Mesenchymal stem cell (in vitro differentiated cells and primary cell): ENCODE measurements at regions not wholly inside any gene's neighbourhood (a gene's known extent, or its start where the extent isn't known, plus 50 kb on each side); places are given as distances from the start of the nearest gene placed in this dataset.

Source experiments
- DNase-seq: peaks from one replicate; pipeline ENCODE4 v3.0.0-alpha.2; 2013
- H2AFZ ChIP-seq: one replicate; pipeline ENCODE4 v1.6.1; 2013; ENCODE audit warnings: low read depth, mild to moderate bottlenecking, control low read depth, inconsistent platforms, low read length, moderate library complexity
- H2AK5ac ChIP-seq: 2 replicates; pipeline ENCODE4 v1.6.1; 2013; ENCODE audit warnings: low read length, moderate library complexity, mild to moderate bottlenecking, inconsistent platforms; ENCODE audit not compliant: severe bottlenecking
- H2BK120ac ChIP-seq: one replicate; pipeline ENCODE4 v1.6.1; 2013; ENCODE audit warnings: low read depth, mild to moderate bottlenecking, inconsistent platforms, low read length, moderate library complexity
- H2BK12ac ChIP-seq, 2 experiments: one replicate each; pipeline ENCODE4 v1.6.1; 2013; ENCODE audit warnings: inconsistent platforms in 2 of 2, low read length in 2 of 2, mild to moderate bottlenecking in 2 of 2, moderate library complexity in 2 of 2, control low read depth in 1 of 2
- H2BK15ac ChIP-seq: one replicate; pipeline ENCODE4 v1.6.1; 2013; ENCODE audit warnings: mild to moderate bottlenecking, low read depth, inconsistent platforms; ENCODE audit not compliant: poor library complexity, severe bottlenecking
- H2BK5ac ChIP-seq: 2 replicates; pipeline ENCODE4 v1.6.1; 2013; ENCODE audit warnings: low read depth, mild to moderate bottlenecking, low read length, control low read depth, inconsistent platforms; ENCODE audit not compliant: poor library complexity, severe bottlenecking
- H3K14ac ChIP-seq, 2 experiments: one replicate each; pipeline ENCODE4 v1.6.1; 2013; ENCODE audit warnings: inconsistent platforms in 2 of 2, low read length in 2 of 2, control low read depth in 1 of 2, mild to moderate bottlenecking in 1 of 2, moderate library complexity in 1 of 2
- H3K18ac ChIP-seq, 2 experiments: one replicate each; pipeline ENCODE4 v1.6.1; 2013; ENCODE audit warnings: inconsistent platforms in 2 of 2, low read length in 2 of 2, control low read depth in 1 of 2, low read depth in 1 of 2, mild to moderate bottlenecking in 1 of 2
- H3K23ac ChIP-seq, 2 experiments: one replicate each; pipeline ENCODE4 v1.6.1; 2013; ENCODE audit warnings: inconsistent platforms in 2 of 2, low read length in 2 of 2, mild to moderate bottlenecking in 2 of 2, moderate library complexity in 2 of 2, control low read depth in 1 of 2
- H3K27ac ChIP-seq: 2 replicates; pipeline ENCODE4 v1.5.1; 2013; ENCODE audit warnings: mild to moderate bottlenecking, moderate library complexity, low read length, control low read depth, inconsistent platforms; ENCODE audit not compliant: poor library complexity, severe bottlenecking
- H3K27me3 ChIP-seq, 2 experiments: 2 replicates each; pipeline versions ENCODE4 v1.6.1 to v1.7.0; 2013; ENCODE audit warnings: low read length in 2 of 2, mild to moderate bottlenecking in 2 of 2, moderate library complexity in 2 of 2, control low read depth in 1 of 2, inconsistent platforms in 1 of 2; ENCODE audit not compliant: control insufficient read depth in 1 of 2, insufficient read depth in 1 of 2
- H3K36me3 ChIP-seq, 2 experiments: 2 replicates each; pipeline versions ENCODE4 v1.6.1 to v1.7.0; 2013; ENCODE audit warnings: low read length in 2 of 2, control low read depth in 1 of 2, inconsistent platforms in 1 of 2, low read depth in 1 of 2, mild to moderate bottlenecking in 1 of 2; ENCODE audit not compliant: insufficient read depth in 2 of 2, control insufficient read depth in 1 of 2
- H3K4ac ChIP-seq, 2 experiments: one replicate each; pipeline ENCODE4 v1.6.1; 2013; ENCODE audit warnings: inconsistent platforms in 2 of 2, low read length in 2 of 2, mild to moderate bottlenecking in 2 of 2, moderate library complexity in 2 of 2, control low read depth in 1 of 2, low read depth in 1 of 2
- H3K4me1 ChIP-seq: 2 replicates; pipeline ENCODE4 v1.6.1; 2013; ENCODE audit warnings: low read depth, low read length, control low read depth; ENCODE audit not compliant: control insufficient read depth, insufficient read depth
- H3K4me2 ChIP-seq: 2 replicates; pipeline ENCODE4 v1.6.1; 2013; ENCODE audit warnings: low read length, mild to moderate bottlenecking, inconsistent platforms; ENCODE audit not compliant: poor library complexity, severe bottlenecking
- H3K4me3 ChIP-seq, 2 experiments: 2 replicates each; pipeline versions ENCODE4 v1.5.1 to v1.7.0; 2013; ENCODE audit warnings: low read length in 2 of 2, mild to moderate bottlenecking in 2 of 2, control low read depth in 1 of 2, low read depth in 1 of 2; ENCODE audit not compliant: insufficient read depth in 1 of 2
- H3K79me1 ChIP-seq: replicated peaks from 2 replicates; pipeline ENCODE4 v1.6.1; 2013; ENCODE audit warnings: mild to moderate bottlenecking, control low read depth, low read length, inconsistent platforms; ENCODE audit not compliant: poor library complexity, severe bottlenecking
- H3K9ac ChIP-seq: 2 replicates; pipeline ENCODE4 v1.7.0; 2013; ENCODE audit warnings: mild to moderate bottlenecking, low read length, moderate library complexity
- H3K9me3 ChIP-seq: 2 replicates; pipeline ENCODE4 v1.7.0; 2013; ENCODE audit warnings: mild to moderate bottlenecking, low read length; ENCODE audit not compliant: control insufficient read depth
- H4K8ac ChIP-seq: one replicate; pipeline ENCODE4 v1.6.1; 2013; ENCODE audit warnings: inconsistent platforms, mild to moderate bottlenecking, low read length, moderate library complexity
- H4K91ac ChIP-seq: one replicate; pipeline ENCODE4 v1.6.1; 2013; ENCODE audit warnings: mild to moderate bottlenecking, low read length, inconsistent platforms
- WGBS: methylation state at CpG from one replicate; pipeline ENCODE4 v1.1.7; 2013; ENCODE audit warnings: mixed read lengths; 5-methylcytosine and 5-hydroxymethylcytosine counted together

- H3K4me3 ChIP-seq, result no peak overlapping the region
- H2BK5ac ChIP-seq, result no peak overlapping the region
- H3K18ac ChIP-seq, result no peak overlapping the region
- H3K4me2 ChIP-seq, result no peak overlapping the region
- H3K9ac ChIP-seq, result no peak overlapping the region
- H3K9me3 ChIP-seq, result peaks cover 5% of the 10 kb centered on the region
- DNase-seq, result no peak
- WGBS, result no CpG with 5 or more reads among the region's 3 CpGs
- H3K23ac ChIP-seq, result no peak overlapping the region
- H3K27me3 ChIP-seq, result no peaks in the 10 kb centered on the region
- no peak overlapping the region for H2BK12ac ChIP-seq
- no peaks in the 10 kb centered on the region for H3K4me1 ChIP-seq
- no peak overlapping the region for H3K14ac ChIP-seq
- H3K36me3 ChIP-seq, result no peaks in the 10 kb centered on the region
- no peak overlapping the region for H4K91ac ChIP-seq
- no peak overlapping the region for H2BK120ac ChIP-seq
- no peak overlapping the region for H4K8ac ChIP-seq
- no peak overlapping the region for H2AFZ ChIP-seq
- H2BK15ac ChIP-seq, result no peak overlapping the region
- H2AK5ac ChIP-seq, result no peak overlapping the region
- H3K79me1 ChIP-seq, result no peaks in the 10 kb centered on the region
- H3K27ac ChIP-seq, result no peak overlapping the region
- no peak overlapping the region for H3K4ac ChIP-seq
Measured at GRCh38 chr6:92160226-92160625, 1259.1 kb downstream of the EPHA7 start.

GRCh38 chr6:92159046-92159445, 1260.3 kb downstream of the EPHA7 start:
- Histone ChIP-seq H4K91ac (no peak overlapping the region), H2BK5ac (no peak overlapping the region), H2BK12ac (no peak overlapping the region), H3K9ac (no peak overlapping the region), H3K79me1 (no peaks in the 10 kb centered on the region), H3K4me2 (no peak overlapping the region), H4K8ac (no peak overlapping the region), H3K4me3 (no peak overlapping the region), H3K23ac (no peak overlapping the region), H2BK15ac (no peak overlapping the region), H3K18ac (no peak overlapping the region), H3K36me3 (no peaks in the 10 kb centered on the region), H3K27me3 (no peaks in the 10 kb centered on the region), H3K27ac (no peak overlapping the region), H3K9me3 (no peaks in the 10 kb centered on the region), H2BK120ac (no peak overlapping the region), H3K4me1 (no peaks in the 10 kb centered on the region), H3K4ac (no peak overlapping the region), H2AK5ac (no peak overlapping the region), H2AFZ (no peak overlapping the region), H3K14ac (no peak overlapping the region)
- DNase-seq, result no peak
- WGBS, result 79% methylated on average over 2 of the region's 2 CpGs

- Histone ChIP-seq H2BK12ac (no peak overlapping the region), H3K18ac (no peak overlapping the region)
- no peak for DNase-seq
Measured at GRCh38 chr6:92150553-92150952, 1268.8 kb downstream of the EPHA7 start.

GRCh38 chr6:92147246-92147645, 1272.1 kb downstream of the EPHA7 start:
- Histone ChIP-seq H3K4ac (no peak overlapping the region), H3K18ac (no peak overlapping the region), H2BK15ac (no peak overlapping the region), H4K8ac (no peak overlapping the region), H3K14ac (no peak overlapping the region), H2BK5ac (no peak overlapping the region), H2BK120ac (no peak overlapping the region), H2BK12ac (no peak overlapping the region), H3K27me3 (no peaks in the 10 kb centered on the region), H2AFZ (no peak overlapping the region), H3K4me1 (no peaks in the 10 kb centered on the region), H3K4me3 (no peak overlapping the region), H3K9ac (no peak overlapping the region), H3K36me3 (no peaks in the 10 kb centered on the region), H3K27ac (no peak overlapping the region), H3K4me2 (no peak overlapping the region), H2AK5ac (no peak overlapping the region), H3K79me1 (no peaks in the 10 kb centered on the region), H3K9me3 (no peaks in the 10 kb centered on the region), H3K23ac (no peak overlapping the region), H4K91ac (no peak overlapping the region)
- WGBS, result no CpG with 5 or more reads among the region's 1 CpG
- no peak for DNase-seq

More at GRCh38 chr6:92150553-92150952, 1268.8 kb downstream of the EPHA7 start:
- Histone ChIP-seq H3K27ac (no peak overlapping the region), H4K8ac (no peak overlapping the region), H3K36me3 (no peaks in the 10 kb centered on the region), H3K9ac (no peak overlapping the region), H2AFZ (no peak overlapping the region), H3K4me1 (no peaks in the 10 kb centered on the region), H2BK5ac (no peak overlapping the region), H3K27me3 (no peaks in the 10 kb centered on the region), H3K4me2 (no peak overlapping the region), H2BK120ac (no peak overlapping the region), H2BK15ac (no peak overlapping the region), H4K91ac (no peak overlapping the region), H3K14ac (no peak overlapping the region), H3K9me3 (no peaks in the 10 kb centered on the region), H3K23ac (no peak overlapping the region), H3K4ac (no peak overlapping the region), H3K79me1 (no peaks in the 10 kb centered on the region), H2AK5ac (no peak overlapping the region), H3K4me3 (no peak overlapping the region)
